Spinal cord (tissue), 9 donors: ENCODE measurements at regions not wholly inside any gene's neighbourhood (a gene's known extent, or its start where the extent isn't known, plus 50 kb on each side); places are given as distances from the start of the nearest gene placed in this dataset.

Experiments
- DNase-seq, 6 donors: peaks; one replicate each; pipeline versions ENCODE4 v3.0.0 to v3.0.0-alpha.2; 2013 to 2015; ENCODE audit warnings: low spot score in 6 of 6, low read depth in 4 of 6
- H3K27ac ChIP-seq: one replicate; pipeline ENCODE4 v1.5.1; 2013; ENCODE audit warnings: low read depth, low read length, control low read depth
- H3K27me3 ChIP-seq: one replicate; pipeline ENCODE4 v1.6.1; 2013; ENCODE audit warnings: low read length; ENCODE audit not compliant: control insufficient read depth, insufficient read depth
- H3K36me3 ChIP-seq: one replicate; pipeline ENCODE4 v1.6.1; 2013; ENCODE audit warnings: low read length; ENCODE audit not compliant: control insufficient read depth, insufficient read depth
- H3K4me1 ChIP-seq: one replicate; pipeline ENCODE4 v1.6.1; 2013; ENCODE audit warnings: low read length; ENCODE audit not compliant: control insufficient read depth, insufficient read depth
- H3K4me3 ChIP-seq: one replicate; pipeline ENCODE4 v1.5.1; 2013; ENCODE audit warnings: low read depth, low read length, control low read depth
- H3K9me3 ChIP-seq: one replicate; pipeline ENCODE4 v1.6.1; 2013; ENCODE audit warnings: low read length; ENCODE audit not compliant: control insufficient read depth, insufficient read depth
- WGBS: methylation state at CpG from one replicate; pipeline ENCODE4 v1.1.5; 2013; ENCODE audit warnings: missing lambda C conversion rate; ENCODE audit not compliant: insufficient coverage; 5-methylcytosine and 5-hydroxymethylcytosine counted together
- donor health status: healthy.

DNA sequence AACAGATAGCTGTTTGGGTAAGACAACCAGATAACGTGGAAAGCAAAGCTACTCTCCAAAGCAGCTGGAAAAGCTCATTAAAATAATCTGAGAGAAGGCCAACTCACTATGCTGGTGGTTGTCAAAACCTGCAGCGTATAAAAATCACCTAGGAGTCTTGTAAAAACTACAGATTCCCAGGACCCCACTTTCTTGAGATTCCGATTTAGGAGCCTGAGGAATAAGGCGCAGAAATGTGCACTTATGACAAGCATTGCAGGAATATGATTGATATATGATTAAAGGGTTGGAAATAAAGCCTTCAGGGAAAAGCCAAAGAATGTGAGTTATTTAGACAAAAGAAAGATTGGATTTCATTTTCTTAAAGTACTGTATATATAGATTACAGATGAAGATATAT is 285.0 kb upstream of the PTGER4 start:
- Histone ChIP-seq H3K27ac (no peak overlapping the region), H3K36me3 (no peaks in the 10 kb centered on the region), H3K27me3 (no peaks in the 10 kb centered on the region), H3K4me1 (no peaks in the 10 kb centered on the region), H3K9me3 (no peaks in the 10 kb centered on the region), H3K4me3 (no peak overlapping the region)
- no peak for DNase-seq
- 80% methylated on average over 1 of the region's 4 CpGs for WGBS

DNA sequence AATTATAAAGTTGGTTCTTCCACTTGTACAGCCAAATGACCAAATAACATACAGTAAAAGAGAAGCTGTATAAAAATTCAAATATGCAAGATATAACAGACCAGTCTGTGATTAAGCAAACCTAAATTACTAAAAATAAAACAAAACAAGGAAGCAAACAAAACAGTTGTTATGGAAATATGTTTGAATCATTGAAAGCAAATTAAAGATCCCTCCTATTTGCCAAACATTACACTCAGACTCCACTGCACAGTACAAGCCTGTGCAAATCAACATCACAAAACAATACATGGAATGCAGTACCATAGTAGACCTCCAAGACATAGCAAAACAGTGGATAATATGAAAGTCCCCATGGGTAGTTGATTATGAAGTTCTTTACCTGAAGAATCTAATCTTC is 288.1 kb upstream of the PTGER4 start:
- Histone ChIP-seq H3K36me3 (no peaks in the 10 kb centered on the region), H3K9me3 (no peaks in the 10 kb centered on the region), H3K4me1 (no peaks in the 10 kb centered on the region), H3K27ac (no peak overlapping the region), H3K27me3 (no peaks in the 10 kb centered on the region), H3K4me3 (no peak overlapping the region)
- no peak for DNase-seq

DNA sequence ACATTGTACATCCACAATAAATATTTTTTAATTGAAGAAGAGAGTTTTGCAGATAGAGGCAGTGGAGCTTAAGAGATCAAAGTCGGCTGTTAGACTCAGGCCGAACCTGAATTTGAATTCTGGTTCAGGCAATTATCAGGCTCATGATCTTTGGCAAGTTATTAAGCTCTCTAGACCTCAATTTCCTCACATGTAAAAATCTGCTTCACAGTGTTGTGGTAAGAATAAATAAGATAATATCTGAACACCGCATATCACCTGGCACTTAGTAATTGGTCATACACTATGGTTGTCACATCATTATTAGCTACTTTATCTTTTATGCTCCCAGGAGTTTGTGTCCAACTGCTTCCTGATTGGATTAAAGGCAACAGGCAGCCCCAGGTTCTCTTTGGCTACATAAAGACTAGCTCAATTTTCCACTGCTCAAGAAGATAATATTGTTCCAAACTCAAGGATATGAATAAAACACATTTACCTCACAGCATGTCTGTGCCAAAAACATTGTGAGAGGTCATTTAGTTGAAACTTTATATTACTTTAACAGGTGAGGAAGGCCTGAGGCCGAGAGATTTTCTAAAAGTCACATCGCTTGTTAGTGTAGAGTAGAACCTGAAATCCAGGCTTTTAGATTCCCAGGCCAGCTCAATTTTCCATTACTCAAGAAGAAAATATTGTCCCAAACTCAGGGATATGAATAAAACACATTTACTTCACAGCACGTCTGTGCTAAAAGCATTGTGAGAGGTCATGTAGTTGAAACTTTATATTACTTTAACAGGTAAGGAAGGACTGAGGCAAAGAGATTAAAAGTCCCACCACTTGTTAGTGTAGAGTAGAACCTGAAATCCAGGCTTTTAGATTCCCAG is 289.2 kb upstream of the PTGER4 start:
- Histone ChIP-seq H3K36me3 (no peaks in the 10 kb centered on the region), H3K9me3 (no peaks in the 10 kb centered on the region), H3K27ac (no peak overlapping the region), H3K4me1 (no peaks in the 10 kb centered on the region), H3K4me3 (no peak overlapping the region), H3K27me3 (no peaks in the 10 kb centered on the region)
- WGBS = 100% methylated on average over 1 of the region's 6 CpGs
- no peak for DNase-seq

DNA sequence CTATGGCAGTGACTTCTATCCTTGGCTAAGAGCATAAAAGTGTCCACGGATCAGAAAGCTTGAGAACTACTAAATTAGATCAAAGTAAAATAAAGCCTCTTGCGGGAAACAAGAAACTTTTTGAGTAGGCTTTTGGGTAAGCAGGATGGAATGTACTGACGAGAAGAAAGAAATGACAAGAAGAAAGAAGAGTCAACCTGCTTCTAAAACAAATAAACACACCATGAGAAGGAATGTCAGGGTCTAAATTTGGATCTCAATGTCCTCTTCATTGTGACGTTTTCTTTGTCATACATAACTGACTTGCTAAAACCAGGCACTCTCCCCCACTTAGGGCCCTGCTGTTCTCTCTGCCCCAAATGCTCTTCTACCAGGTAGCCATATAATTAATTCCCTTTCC is 290.1 kb upstream of the PTGER4 start:
- Histone ChIP-seq H3K36me3 (no peaks in the 10 kb centered on the region), H3K4me1 (no peaks in the 10 kb centered on the region), H3K9me3 (no peaks in the 10 kb centered on the region), H3K27ac (no peak overlapping the region), H3K27me3 (no peaks in the 10 kb centered on the region), H3K4me3 (no peak overlapping the region)
- WGBS = 83% methylated on average over 1 of the region's 4 CpGs
- no peak for DNase-seq

DNA sequence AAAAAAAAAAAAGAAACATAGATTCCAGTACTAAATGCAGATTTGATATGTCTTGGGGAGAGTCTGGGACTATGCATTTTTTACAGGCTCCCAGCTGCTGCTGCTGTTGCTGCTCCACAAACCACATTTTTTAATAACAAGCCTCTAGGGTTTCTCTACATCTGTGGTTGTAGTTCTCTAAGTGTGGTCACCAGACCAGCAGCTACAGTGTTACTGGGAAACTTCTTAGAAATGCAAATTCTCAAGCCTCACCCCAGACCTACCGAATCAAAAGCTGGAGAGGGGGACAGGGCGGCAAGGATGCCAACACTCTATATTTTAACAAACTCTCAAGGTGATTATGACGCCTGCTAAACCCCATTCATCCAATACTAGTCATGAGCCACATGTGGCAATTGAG is 293.4 kb upstream of the PTGER4 start:
- 17% methylated on average over 1 of the region's 3 CpGs for WGBS
- no peak for DNase-seq
- no peaks in the 10 kb centered on the region for H3K9me3 ChIP-seq

DNA sequence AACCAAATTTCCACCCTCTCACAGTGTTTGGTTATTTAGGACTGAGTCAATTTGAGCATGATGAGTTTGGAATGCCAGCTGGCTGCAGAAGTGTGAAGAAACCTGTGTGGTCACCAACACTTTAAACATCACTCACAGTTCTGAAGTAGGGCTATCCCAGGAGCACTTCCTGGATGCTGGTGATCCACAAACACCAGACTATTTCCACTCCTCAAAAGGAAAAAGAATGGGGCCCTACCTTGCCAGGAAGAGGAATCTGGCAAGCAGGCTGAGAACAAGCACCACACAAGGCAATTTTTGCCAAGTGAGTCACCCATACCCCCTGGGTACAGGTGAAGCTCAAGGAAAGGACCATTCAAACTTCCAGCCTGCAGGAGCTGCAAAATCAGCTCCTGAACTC is 294.2 kb upstream of the PTGER4 start:
- no peaks in the 10 kb centered on the region for H3K36me3 ChIP-seq
- no peaks in the 10 kb centered on the region for H3K4me1 ChIP-seq
- H3K27me3 ChIP-seq = no peaks in the 10 kb centered on the region
- no peak overlapping the region for H3K27ac ChIP-seq
- H3K4me3 ChIP-seq = no peak overlapping the region
- H3K9me3 ChIP-seq = no peaks in the 10 kb centered on the region
- no peak for DNase-seq

More for the DNA sequence above, 293.4 kb upstream of the PTGER4 start:
- no peak overlapping the region for H3K27ac ChIP-seq
- H3K4me3 ChIP-seq = no peak overlapping the region
- H3K4me1 ChIP-seq = no peaks in the 10 kb centered on the region
- H3K27me3 ChIP-seq = no peaks in the 10 kb centered on the region
- no peaks in the 10 kb centered on the region for H3K36me3 ChIP-seq

DNA sequence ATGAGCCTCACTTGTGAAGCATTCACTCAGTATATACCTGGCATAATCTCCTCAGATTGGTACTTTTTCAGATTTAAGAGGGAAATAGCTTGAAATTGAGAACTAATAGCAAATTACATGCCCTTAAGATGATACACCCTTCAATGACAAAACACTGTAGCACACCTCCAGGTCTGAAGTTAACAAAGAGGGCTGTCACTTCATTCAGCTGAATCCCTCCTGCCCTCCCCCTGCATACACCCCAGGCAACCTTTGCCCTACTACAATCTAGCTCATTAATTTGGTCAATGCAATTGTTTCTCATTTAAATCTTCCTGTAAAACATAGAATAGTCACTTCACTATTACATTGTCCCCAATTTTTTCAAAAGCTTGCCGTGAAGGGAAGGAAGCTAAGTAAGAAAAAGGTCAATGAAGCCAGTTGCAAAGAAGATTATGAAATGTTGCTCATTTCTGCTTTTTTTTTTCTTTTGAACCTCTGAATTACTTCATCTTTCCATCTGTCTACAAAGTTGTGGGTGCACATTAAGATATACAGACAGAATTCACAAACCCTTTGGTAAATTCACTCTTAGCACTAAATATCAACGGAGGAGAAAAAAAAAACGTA is 294.8 kb upstream of the PTGER4 start:
- Histone ChIP-seq H3K9me3 (no peaks in the 10 kb centered on the region), H3K36me3 (no peaks in the 10 kb centered on the region), H3K27ac (no peak overlapping the region), H3K4me3 (no peak overlapping the region), H3K27me3 (no peaks in the 10 kb centered on the region), H3K4me1 (no peaks in the 10 kb centered on the region)
- no peak for DNase-seq
- WGBS = no CpG with 5 or more reads among the region's 3 CpGs

DNA sequence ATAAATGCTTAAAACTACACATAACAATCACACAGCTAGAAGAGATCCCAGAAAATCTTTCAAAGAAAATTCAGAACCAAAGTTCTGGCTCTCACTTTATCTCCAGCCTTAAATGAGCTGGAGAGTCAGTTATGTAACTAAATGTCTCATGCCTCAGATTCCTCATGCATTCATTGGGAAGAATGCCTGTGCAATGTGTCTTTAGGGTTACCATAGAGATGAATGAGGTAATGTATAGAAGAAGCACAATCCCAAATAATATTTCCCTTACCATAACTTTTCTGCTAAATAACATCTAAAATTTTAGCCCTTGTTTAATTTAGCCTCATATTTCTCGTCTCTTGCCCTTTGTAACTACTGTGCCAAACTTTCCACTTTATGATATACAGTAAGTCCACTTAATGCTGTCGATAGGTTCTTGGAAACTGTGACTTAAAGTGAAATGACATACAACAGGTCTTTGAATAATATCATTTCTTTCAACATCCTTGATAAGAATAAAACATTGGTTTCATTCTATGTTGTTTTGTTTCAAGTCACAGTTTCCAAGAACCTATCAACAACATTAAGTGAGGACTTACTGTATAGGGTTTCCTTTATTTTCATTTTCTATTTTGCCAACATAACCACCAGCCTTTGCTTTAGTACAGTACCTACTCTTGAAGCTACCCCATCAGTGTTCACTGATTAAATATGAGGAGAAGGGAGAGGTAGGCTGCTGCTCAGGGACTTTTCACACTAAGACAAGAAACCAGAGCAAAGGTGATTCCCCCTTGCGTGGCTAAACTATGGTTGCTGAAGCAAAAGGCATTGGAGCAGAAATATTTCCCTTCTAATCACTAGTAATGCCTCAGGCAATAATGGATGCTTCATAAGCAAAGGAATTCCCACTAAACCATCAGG is 295.7 kb upstream of the PTGER4 start:
- no peak overlapping the region for H3K4me3 ChIP-seq
- no peaks in the 10 kb centered on the region for H3K36me3 ChIP-seq
- H3K27me3 ChIP-seq = no peaks in the 10 kb centered on the region
- no peaks in the 10 kb centered on the region for H3K9me3 ChIP-seq
- WGBS = 100% methylated on average over 1 of the region's 3 CpGs
- H3K4me1 ChIP-seq = no peaks in the 10 kb centered on the region
- DNase-seq = no peak
- H3K27ac ChIP-seq = no peak overlapping the region

DNA sequence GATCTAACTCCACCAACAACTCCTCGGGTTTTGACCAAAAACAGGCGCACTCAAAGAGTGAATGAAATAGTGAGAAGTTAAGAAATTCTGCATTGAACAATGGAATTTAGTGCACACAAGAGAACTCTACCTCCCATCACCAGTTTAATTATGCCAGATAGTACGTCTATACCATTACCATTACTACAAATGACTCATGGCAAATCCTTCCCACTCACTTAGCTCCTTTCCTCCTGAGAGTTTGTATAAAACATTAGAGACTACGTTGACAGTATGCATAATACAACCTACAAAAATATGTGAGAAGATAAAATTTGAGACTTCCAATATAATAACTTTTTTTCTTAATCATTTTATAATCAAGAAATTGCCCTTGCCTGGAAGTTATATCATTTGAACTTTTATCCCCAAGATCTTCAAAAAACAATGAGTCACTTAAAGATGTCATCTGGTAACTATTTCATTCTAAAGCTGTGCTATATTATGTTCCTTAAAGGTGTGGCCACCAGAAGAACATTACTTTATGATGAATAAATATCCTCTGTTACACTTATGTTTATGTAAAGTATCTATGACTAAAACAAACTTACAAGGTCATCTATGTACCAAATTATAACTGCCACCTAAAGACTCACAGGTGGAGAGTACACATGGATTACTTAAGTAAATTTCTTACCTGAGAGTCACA is 297.9 kb upstream of the PTGER4 start:
- H3K36me3 ChIP-seq = no peaks in the 10 kb centered on the region
- H3K9me3 ChIP-seq = no peaks in the 10 kb centered on the region
- WGBS = no CpG with 5 or more reads among the region's 4 CpGs
- no peaks in the 10 kb centered on the region for H3K4me1 ChIP-seq
- no peak overlapping the region for H3K4me3 ChIP-seq
- no peak for DNase-seq
- no peak overlapping the region for H3K27ac ChIP-seq
- no peaks in the 10 kb centered on the region for H3K27me3 ChIP-seq
